HL-60 (cell line): ENCODE measurements at regions not wholly inside any gene's neighbourhood (a gene's known extent, or its start where the extent isn't known, plus 50 kb on each side); places are given as distances from the start of the nearest gene placed in this dataset.

ENCODE experiments used
- CTCF ChIP-seq: IDR thresholded peaks from one replicate; pipeline ENCODE4 v1.5.1; 2011; ENCODE audit warnings: low read length, control low read depth, inconsistent platforms; ENCODE audit not compliant: insufficient read depth
- SPI1 ChIP-seq: IDR thresholded peaks from 2 replicates; pipeline ENCODE4 v1.6.1; 2012; ENCODE audit warnings: low read depth, mild to moderate bottlenecking, borderline replicate concordance

GRCh38 chr15:47411733-47412132 lies 305.6 kb upstream of the SEMA6D start:
- TF ChIP-seq CTCF (no peak), SPI1 (no peak)
